Right lobe of liver (tissue), 6 donors: ENCODE measurements at regions not wholly inside any gene's neighbourhood (a gene's known extent, or its start where the extent isn't known, plus 50 kb on each side); places are given as distances from the start of the nearest gene placed in this dataset.
A peak's percentile ranks its signal among the peaks of the same experiment; 100 is the strongest.

ENCODE experiments used
- ATAC-seq, 4 donors: fragments of 200-7000 bp; cut with Tn5 transposase; one replicate each; pipeline ENCODE4 v1.9.1; 2020; ENCODE audit warnings: mild to moderate bottlenecking in 4 of 4, moderate library complexity in 4 of 4
- DNase-seq, 3 donors: peaks; one replicate each; pipeline ENCODE4 v3.0.0-alpha.2; 2020
- H3K27ac ChIP-seq, 3 donors: fragments of 200-600 bp; one replicate each; pipeline ENCODE4 v1.8.0; 2022
- H3K27me3 ChIP-seq, 2 donors: fragments of 200-600 bp; one replicate each; pipeline ENCODE4 v1.8.0; 2022
- H3K36me3 ChIP-seq, 4 donors: fragments of 200-600 bp; sonication (generic) in 1 of 4; one replicate each; pipeline versions ENCODE4 v1.5.1 to v1.8.0; 2017 to 2022; ENCODE audit warnings: control low read depth in 1 of 4
- H3K4me1 ChIP-seq, 4 donors: fragments of 200-600 bp; sonication (generic) in 1 of 4; one replicate each; pipeline versions ENCODE4 v1.5.1 to v1.8.0; 2017 to 2022; ENCODE audit warnings: control low read depth in 1 of 4
- H3K4me3 ChIP-seq, 3 donors: fragments of 200-600 bp; one replicate each; pipeline ENCODE4 v1.8.0; 2022
- H3K9me3 ChIP-seq, 4 donors: fragments of 200-600 bp; sonication (generic) in 1 of 4; one replicate each; pipeline versions ENCODE4 v1.5.1 to v1.8.0; 2017 to 2022; ENCODE audit warnings: control low read depth in 1 of 4
- POLR2A ChIP-seq: fragments of 450-650 bp; IDR thresholded peaks from one replicate; pipeline ENCODE4 v1.6.1; 2017; ENCODE audit warnings: antibody characterized with exemption, mild to moderate bottlenecking
- WGBS: methylation state at CpG from one replicate; pipeline ENCODE4 v1.1.6; 2018; ENCODE audit warnings: low coverage, low lambda C conversion rate; ENCODE audit not compliant: insufficient coverage; ENCODE audit errors: missing lambda C conversion rate; 5-methylcytosine and 5-hydroxymethylcytosine counted together
- intact Hi-C, 2 donors: fragments of 100-400 bp; cut with DNase I; formaldehyde crosslinking; loops; one replicate each; pipeline versions ENCODE4 v1.11.2 to v1.14.1; 2022
- TF ChIP-seq, protein P1 (sequence below), 4 donors: fragments of 200-600 bp in 3 of 4; fragments of 450-650 bp in 1 of 4; IDR thresholded peaks; one replicate each; pipeline versions ENCODE4 v1.5.1 to v1.8.0; 2016 to 2022; ENCODE audit warnings: antibody characterized with exemption in 4 of 4, mild to moderate bottlenecking in 2 of 4
- donor health status: DM: no; HTN: yes; CAD: no.
- donor health status: DM: no; HTN: no; CAD: no.
- donor health status: DM: no; HTN: no; CAD: no.
- donor health status: DM: no; HTN: yes; CAD: no.
- donor health status: DM: no; HTN: yes; CAD: no.

- WGBS, result 69% methylated on average over 3 of the region's 4 CpGs
- peaks cover 0 to 4% (median 0%) of the 10 kb centered on the region in 4 donors for H3K4me1 ChIP-seq
- TF ChIP-seq POLR2A, result no peak
- TF ChIP-seq, protein P1, sequence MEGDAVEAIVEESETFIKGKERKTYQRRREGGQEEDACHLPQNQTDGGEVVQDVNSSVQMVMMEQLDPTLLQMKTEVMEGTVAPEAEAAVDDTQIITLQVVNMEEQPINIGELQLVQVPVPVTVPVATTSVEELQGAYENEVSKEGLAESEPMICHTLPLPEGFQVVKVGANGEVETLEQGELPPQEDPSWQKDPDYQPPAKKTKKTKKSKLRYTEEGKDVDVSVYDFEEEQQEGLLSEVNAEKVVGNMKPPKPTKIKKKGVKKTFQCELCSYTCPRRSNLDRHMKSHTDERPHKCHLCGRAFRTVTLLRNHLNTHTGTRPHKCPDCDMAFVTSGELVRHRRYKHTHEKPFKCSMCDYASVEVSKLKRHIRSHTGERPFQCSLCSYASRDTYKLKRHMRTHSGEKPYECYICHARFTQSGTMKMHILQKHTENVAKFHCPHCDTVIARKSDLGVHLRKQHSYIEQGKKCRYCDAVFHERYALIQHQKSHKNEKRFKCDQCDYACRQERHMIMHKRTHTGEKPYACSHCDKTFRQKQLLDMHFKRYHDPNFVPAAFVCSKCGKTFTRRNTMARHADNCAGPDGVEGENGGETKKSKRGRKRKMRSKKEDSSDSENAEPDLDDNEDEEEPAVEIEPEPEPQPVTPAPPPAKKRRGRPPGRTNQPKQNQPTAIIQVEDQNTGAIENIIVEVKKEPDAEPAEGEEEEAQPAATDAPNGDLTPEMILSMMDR (IDR thresholded peaks at IDR 0.05), result no peak
- ATAC-seq (no peak), DNase-seq (no peak)
- H3K9me3 ChIP-seq, result no peaks in the 10 kb centered on the region
- no peak overlapping the region for H3K4me3 ChIP-seq
- intact Hi-C loops, result no loop called here
- no peaks in the 10 kb centered on the region for H3K36me3 ChIP-seq
- no peak overlapping the region for H3K27ac ChIP-seq
- H3K27me3 ChIP-seq, result no peaks in the 10 kb centered on the region
Observed at GRCh38 chr2:8086796-8087479, 594.9 kb upstream of the ID2 start.

DNA sequence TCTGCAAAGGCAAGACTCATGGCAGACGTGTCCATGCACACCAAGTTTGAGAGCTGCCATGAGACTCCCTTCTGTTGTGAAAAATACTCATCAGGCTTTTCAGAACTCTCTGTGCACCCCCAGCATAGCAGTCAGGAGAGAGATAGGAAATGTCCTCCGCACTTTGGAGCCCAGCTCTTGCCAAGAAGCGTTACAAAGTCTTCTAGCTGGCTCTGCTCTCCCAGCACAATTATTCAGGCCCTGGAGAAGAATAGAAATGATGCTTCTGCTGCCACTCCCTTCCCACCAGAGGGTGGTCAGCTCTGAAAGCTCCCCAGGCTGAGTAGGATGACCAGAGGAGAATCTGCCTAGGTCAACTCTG, 594.4 kb upstream of the ID2 start:
- ATAC-seq, result peak in 1 of 4 donors; percentile 36
- H3K4me3 ChIP-seq, result no peak overlapping the region
- no peak overlapping the region for H3K27ac ChIP-seq
- H3K27me3 ChIP-seq, result no peaks in the 10 kb centered on the region
- DNase-seq, result no peak
- H3K9me3 ChIP-seq, result no peaks in the 10 kb centered on the region
- TF ChIP-seq, protein P1 (IDR thresholded peaks at IDR 0.05), result no peak
- no peak for TF ChIP-seq POLR2A
- H3K4me1 ChIP-seq, result peaks cover 0 to 4% (median 0%) of the 10 kb centered on the region in 4 donors
- intact Hi-C loops, result no loop called here
- 66% methylated on average over 3 of the region's 3 CpGs for WGBS
- H3K36me3 ChIP-seq, result no peaks in the 10 kb centered on the region

- Histone ChIP-seq H3K4me1 (peaks cover 0 to 4% (median 0%) of the 10 kb centered on the region in 4 donors), H3K27ac (no peak overlapping the region), H3K27me3 (no peaks in the 10 kb centered on the region), H3K4me3 (no peak overlapping the region), H3K9me3 (no peaks in the 10 kb centered on the region), H3K36me3 (no peaks in the 10 kb centered on the region)
- 100% methylated on average over 1 of the region's 1 CpG for WGBS
- no peak for DNase-seq
- intact Hi-C loops, result no loop called here
- ATAC-seq, result no peak
- TF ChIP-seq, protein P1 (IDR thresholded peaks at IDR 0.05), result no peak
Observed at GRCh38 chr2:8088810-8089209, 593.0 kb upstream of the ID2 start.

GRCh38 chr2:8089596-8089995, 592.3 kb upstream of the ID2 start:
- Histone ChIP-seq H3K27ac (no peak overlapping the region), H3K27me3 (no peaks in the 10 kb centered on the region), H3K36me3 (no peaks in the 10 kb centered on the region), H3K4me1 (peaks cover 0 to 4% (median 0%) of the 10 kb centered on the region in 4 donors), H3K9me3 (no peaks in the 10 kb centered on the region), H3K4me3 (no peak overlapping the region)
- WGBS, result 78% methylated on average over 7 of the region's 7 CpGs
- intact Hi-C loops, result no loop called here
- no peak for TF ChIP-seq POLR2A
- TF ChIP-seq, protein P1 (IDR thresholded peaks at IDR 0.05), result no peak
- ATAC-seq (no peak), DNase-seq (no peak)
